GM19035 (cell line): ENCODE measurements at regions not wholly inside any gene's neighbourhood (a gene's known extent, or its start where the extent isn't known, plus 50 kb on each side); places are given as distances from the start of the nearest gene placed in this dataset.

Experiments used
- ATAC-seq: cut with Tn5 transposase; IDR thresholded peaks from one replicate; pipeline ENCODE4 v1.9.1; 2021; ENCODE audit not compliant: unreplicated experiment

DNA sequence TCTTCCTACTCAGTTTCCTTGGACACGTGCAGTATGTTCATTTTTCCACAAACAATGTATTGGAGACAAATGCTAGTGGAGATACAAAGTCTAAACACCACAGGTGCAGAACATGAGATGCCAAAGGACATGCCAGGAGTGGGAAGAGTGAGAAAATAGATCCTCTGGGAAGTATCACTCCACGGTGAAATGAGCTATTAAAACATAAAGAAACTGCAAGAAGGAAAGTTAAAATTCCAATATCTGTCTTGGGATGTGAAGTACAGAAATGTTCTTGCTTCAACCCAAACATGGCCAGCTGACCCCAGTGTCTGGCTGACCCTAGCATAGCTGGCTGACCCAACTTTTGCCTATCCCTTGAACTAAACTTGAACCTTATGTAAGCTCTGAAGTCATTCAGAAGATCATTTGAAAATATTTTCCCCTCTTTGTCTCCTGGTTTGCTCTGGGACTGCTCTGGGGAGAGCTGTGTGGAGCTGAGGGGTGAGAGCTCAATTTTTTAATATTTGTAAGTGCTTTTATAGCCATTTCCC, 59.5 kb downstream of the FZD1 start:
- no peak for ATAC-seq

- ATAC-seq, result no peak
Measured at GRCh38 chr7:91324663-91325062, 60.4 kb downstream of the FZD1 start.

DNA sequence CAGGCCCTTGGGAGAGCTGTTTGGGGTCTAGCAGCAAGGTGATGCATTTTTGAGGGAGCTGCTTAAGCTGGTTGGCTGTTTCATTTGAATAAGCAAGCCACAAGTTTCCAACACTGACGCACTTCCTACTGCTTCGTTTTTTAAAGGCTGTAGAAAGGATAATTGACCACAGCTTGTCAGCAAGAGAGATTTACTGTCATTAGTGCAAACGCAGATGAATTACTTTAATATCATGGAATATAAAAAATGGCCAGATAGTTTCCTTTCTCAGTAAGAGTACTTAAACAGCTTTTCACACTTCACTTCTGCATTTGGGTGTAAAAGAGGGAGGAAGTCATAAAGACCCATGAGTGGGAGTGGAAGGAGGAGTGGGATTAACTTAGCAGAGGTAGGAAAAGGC, 61.5 kb downstream of the FZD1 start:
- no peak for ATAC-seq

- ATAC-seq, result no peak
Measured at GRCh38 chr7:91326516-91327199, 62.4 kb downstream of the FZD1 start.

- no peak for ATAC-seq
Measured at GRCh38 chr7:91327346-91327745, 63.1 kb downstream of the FZD1 start.

DNA sequence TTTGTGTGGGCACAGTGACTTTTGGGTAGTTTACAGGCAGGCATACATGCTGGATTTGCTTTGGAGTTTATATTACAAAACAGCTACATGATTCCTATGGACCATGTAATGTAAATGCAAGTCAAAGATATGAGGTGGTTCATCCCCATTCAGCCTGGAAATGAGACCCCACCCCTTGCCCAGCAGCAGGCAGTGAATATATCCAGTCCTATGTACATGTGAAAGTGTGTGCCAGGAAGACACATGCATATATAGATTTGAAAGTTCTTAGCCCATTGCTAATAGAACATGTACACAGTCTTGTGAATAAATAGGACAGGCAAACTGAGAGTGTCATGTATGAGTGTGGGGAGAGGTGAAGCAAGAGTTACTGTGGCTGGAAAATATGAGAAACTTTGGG, 65.3 kb downstream of the FZD1 start:
- ATAC-seq, result no peak

DNA sequence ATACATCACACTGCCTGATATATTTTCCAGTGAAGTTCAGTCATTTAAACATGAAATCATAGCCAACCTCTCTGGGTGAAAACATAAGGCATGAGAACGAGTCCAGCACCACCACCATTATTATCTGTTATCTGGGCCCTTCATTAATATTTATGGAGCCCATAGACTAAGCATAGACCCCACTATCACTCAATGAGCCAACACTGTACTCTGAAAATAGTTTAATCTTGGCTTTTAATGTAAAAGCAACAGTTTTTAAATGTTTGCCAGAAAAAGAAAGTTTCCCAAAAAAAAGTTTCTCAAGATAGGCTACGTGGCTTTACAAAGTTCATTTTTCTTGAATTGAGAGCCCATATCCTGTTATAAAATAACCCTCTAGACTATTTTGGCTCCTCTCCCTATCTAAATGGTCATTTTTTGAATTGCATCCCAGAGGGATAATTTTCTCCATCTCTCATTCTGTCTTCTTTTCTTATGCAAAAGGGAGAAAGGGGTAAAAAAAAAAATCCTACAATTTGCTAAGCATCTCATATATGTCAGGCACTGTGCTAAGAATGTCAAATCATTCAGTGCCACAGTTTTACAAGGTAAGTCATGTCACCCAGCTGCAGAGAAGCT, 66.1 kb downstream of the FZD1 start:
- no peak for ATAC-seq

DNA sequence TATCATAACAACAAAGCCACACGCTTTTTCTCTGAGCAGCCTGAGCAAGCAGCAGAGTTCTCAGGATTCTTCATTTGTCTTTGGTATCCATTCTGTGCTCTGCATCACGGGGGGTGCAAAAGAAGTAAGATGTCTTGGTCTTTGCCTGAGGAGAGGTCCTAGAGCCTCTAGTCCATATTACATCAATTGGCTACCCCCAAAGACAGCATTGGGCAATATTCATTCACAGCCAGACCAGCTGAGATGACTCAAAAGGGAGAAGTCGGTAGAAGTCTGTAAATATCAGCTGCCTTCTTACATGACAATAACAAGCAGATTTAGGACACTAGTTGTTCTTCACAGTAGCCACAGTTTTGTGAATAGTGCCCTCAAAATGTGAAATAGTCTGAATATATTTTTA, 66.6 kb downstream of the FZD1 start:
- ATAC-seq, result no peak

DNA sequence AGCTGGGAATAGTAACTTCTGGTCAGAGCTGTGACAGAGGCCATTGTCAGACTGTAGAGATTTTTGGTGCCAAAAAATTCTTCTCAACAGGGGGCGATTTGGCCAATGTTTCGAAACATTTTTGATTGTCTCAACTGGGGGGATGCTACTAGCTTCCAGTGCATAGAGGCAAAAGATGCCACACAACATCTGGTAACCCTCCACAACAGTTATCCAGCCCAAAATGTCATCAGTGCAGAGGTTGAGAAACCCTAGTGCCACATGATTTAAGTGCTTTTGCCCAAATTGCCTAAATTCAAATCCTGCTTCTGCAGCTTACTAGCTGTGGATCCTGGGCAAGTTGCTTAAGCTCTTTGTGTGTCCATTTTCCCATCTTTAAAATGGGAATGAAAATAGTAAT, 71.9 kb downstream of the FZD1 start:
- ATAC-seq, result no peak

DNA sequence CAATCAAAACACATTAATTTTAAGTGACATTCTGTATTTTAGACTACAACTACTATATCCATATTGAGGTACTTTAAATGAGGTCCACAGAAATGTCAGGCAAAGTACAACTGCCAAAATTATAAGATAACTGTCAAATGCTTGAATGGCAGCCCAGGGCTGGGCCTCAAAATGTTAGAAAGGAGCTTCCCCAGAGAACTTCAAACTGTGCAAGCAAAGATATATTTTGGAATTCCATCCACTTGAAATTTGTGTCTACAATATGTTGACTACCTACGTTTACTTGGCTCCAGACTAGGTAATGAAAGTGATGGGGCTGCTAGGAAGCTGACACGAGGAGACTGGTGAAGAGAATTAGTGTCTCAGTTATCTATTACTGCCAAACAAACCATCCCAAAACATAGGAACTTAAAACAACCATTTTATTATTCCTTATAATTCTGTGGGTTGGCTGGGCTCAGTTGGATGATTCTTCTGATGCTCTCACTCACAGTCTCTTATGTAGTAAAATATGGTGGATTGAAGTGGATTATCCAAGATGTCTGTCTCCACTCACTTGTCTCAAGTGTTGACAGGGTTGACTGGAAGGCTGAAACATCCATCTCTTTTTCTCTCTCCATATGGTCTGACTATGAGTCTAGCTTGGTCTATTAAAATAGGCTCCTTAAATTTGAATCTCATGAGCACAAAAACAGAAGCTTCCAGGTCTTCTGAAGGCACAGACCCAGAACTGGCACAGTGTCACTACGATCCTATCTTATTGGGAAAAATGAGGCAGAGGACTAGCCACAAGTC, 74.2 kb downstream of the FZD1 start:
- no peak for ATAC-seq

- ATAC-seq, result no peak
Measured at GRCh38 chr7:91342346-91342745, 78.1 kb downstream of the FZD1 start.

- ATAC-seq, result no peak
Measured at GRCh38 chr7:91343420-91343960, 79.3 kb downstream of the FZD1 start.

- ATAC-seq, result no peak
Measured at GRCh38 chr7:91343996-91344629, 79.9 kb downstream of the FZD1 start.

DNA sequence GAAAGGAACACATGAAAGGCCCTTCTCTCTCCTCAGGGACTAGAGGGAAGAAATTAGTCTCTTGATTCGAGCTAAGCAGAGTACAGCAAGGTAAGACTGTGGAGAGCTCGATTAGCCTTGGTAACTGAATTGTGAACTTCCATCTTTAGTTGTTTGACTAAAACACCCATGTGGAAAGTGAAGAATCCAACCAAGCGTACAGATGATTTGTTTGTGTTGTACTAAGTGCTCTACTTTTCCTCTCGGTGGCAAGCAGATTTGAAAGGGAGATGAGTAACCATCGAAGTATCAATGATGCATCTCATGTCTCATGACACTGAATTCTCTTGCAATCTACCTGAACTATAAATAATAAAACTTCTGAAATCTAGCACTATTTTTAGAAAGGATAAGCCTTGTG, 80.7 kb downstream of the FZD1 start:
- peak; percentile 62 for ATAC-seq

GRCh38 chr7:91345449-91345848, 81.2 kb downstream of the FZD1 start:
- ATAC-seq, result peak; percentile 80

DNA sequence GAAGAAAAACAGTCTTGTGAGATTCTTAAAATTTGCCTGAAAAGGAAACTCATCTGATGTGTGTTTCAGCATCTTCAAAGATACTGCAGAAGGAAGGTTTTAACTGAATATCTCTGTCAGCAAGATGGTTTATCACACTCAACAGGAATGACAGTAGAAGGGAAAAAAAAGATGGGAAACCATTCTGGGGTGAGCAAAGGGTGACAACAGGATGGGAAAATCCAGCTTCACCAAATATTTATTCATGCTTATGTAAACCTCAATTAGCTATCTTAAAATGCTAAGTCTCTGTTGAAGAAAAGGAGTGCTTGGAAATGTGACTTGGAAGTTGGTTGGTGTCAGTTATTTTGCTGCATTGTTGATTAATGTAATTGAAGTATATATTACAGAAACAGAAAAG, 82.2 kb downstream of the FZD1 start:
- no peak for ATAC-seq

DNA sequence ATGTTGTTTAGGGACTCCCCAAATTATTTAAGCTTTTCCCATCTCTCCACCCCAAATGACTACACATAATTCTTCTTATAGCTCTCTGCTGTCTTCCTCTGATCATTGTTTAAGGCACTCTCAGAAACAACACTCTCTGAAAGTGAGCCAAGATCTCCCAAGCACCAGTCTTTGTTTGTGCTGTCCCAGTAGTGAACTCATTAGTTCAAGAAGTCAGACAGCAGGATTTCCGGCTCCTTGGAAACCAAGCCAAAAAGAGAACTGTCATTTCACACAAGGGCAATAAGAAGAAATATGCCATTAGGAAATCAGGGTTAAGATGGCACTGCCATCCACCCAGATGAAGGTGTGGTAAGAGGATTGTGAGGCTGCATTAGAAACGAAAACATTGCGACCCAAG, 83.1 kb downstream of the FZD1 start:
- ATAC-seq, result no peak

- ATAC-seq, result no peak
Measured at GRCh38 chr7:91348711-91349110, 84.5 kb downstream of the FZD1 start.

GRCh38 chr7:91351374-91351773, 87.1 kb downstream of the FZD1 start:
- ATAC-seq, result no peak

DNA sequence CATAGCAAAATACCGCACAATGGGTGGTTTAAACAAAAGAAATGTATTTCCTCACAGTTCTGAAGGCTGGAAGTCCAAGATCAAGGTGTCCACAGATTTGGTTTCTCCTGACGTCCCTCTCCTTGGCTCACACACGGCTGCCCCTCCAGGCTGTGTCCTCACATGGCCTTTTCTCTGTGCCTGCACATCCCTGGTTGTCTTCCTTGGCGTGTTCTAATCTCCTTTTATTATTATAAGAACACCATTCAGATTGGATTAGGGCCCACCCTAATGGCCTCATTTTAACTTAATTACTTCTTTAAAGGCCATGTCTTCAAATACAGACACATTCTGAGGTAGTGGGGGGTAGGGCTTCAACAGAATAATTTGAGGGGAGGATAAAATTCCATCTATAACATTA, 87.9 kb downstream of the FZD1 start:
- ATAC-seq, result no peak

- no peak for ATAC-seq
Measured at GRCh38 chr7:91353848-91354247, 89.6 kb downstream of the FZD1 start.
